ENCODE measurements at regions not wholly inside any gene's neighbourhood (a gene's known extent, or its start where the extent isn't known, plus 50 kb on each side); places are given as distances from the start of the nearest gene placed in this dataset.

DNA sequence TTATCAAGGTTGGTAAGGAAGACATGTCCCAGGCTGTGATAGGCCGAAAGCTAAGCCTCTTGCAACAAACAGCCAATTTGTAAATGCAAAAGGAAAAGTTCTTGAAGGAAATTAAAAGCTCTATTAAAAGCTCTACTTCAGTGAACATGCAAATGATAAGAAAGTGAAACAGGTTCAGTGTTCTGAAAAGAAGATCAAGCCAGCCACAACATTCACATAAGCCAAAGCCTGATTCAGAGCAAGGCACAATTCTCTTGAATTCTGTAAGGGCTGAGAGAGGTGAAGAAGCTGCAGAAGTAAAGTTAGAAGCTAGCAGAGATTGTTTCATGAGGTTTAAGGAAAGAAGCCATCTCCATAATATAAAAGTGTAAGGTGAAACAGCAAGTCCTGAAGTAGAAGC, 1259.5 kb upstream of the PIK3C3 start:
- TF ChIP-seq, protein P1, sequence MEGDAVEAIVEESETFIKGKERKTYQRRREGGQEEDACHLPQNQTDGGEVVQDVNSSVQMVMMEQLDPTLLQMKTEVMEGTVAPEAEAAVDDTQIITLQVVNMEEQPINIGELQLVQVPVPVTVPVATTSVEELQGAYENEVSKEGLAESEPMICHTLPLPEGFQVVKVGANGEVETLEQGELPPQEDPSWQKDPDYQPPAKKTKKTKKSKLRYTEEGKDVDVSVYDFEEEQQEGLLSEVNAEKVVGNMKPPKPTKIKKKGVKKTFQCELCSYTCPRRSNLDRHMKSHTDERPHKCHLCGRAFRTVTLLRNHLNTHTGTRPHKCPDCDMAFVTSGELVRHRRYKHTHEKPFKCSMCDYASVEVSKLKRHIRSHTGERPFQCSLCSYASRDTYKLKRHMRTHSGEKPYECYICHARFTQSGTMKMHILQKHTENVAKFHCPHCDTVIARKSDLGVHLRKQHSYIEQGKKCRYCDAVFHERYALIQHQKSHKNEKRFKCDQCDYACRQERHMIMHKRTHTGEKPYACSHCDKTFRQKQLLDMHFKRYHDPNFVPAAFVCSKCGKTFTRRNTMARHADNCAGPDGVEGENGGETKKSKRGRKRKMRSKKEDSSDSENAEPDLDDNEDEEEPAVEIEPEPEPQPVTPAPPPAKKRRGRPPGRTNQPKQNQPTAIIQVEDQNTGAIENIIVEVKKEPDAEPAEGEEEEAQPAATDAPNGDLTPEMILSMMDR (IDR thresholded peaks at IDR 0.05; ENCODE audit: insufficient read depth, low read length, poor library complexity, severe bottlenecking), result no peak
- DNase-seq (ENCODE audit: extremely low read depth, insufficient read length), result no peak
- Histone ChIP-seq H3K36me3 (ENCODE audit: control insufficient read depth, insufficient read depth, low read length) (no peaks in the 10 kb centered on the region), H3K4me3 (replicated peaks; ENCODE audit: low read depth, low read length) (no peak overlapping the region), H3K27me3 (replicated peaks; ENCODE audit: control insufficient read depth, insufficient read depth, low read length) (no peaks in the 10 kb centered on the region)

DNA sequence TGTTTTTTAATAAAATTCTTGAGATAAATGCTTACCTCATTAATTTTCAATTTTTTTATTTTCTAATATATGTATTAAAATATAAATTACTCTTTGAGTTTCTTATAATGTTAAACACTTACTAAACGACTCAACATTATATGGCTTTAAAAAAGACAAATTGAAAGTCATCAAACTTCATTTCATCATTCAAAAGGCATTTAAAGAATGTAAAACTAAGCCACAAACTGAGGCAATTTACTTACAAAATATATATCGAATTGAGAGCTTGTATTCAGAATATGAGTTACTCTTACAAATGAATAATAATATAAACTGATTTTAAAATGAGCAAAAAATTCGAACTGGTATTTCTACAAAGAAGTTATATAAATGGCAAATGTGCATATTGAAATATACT, 1262.2 kb upstream of the PIK3C3 start:
- DNase-seq (ENCODE audit: extremely low read depth, insufficient read length), result no peak
- TF ChIP-seq, protein P1 (IDR thresholded peaks at IDR 0.05; ENCODE audit: insufficient read depth, low read length, poor library complexity, severe bottlenecking), result no peak
- no peaks in the 10 kb centered on the region for H3K36me3 ChIP-seq (ENCODE audit: control insufficient read depth, insufficient read depth, low read length)
- H3K27me3 ChIP-seq (replicated peaks; ENCODE audit: control insufficient read depth, insufficient read depth, low read length), result no peaks in the 10 kb centered on the region
- H3K4me3 ChIP-seq (replicated peaks; ENCODE audit: low read depth, low read length), result no peak overlapping the region

DNA sequence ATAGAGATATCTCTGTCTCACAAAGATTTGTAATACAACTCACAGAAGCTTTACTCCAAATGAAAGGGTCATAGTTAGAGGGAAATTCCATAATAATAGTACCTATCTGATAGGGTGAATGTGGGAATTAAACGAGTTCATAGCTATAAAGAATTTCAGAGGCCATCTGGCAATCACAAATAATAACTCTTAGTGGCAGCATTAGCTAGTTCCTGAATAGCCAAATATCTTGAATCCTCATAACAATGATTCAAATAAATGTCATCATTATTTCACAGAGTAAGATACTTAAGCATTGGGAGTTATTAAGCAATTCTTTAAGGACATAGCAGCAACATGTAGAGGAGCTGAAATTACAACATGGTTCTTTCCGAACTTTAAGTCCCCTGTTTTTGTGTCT, 1265.0 kb upstream of the PIK3C3 start:
- no peak for DNase-seq (ENCODE audit: extremely low read depth, insufficient read length)
- Histone ChIP-seq H3K4me3 (replicated peaks; ENCODE audit: low read depth, low read length) (no peak overlapping the region), H3K27me3 (replicated peaks; ENCODE audit: control insufficient read depth, insufficient read depth, low read length) (no peaks in the 10 kb centered on the region), H3K36me3 (ENCODE audit: control insufficient read depth, insufficient read depth, low read length) (no peaks in the 10 kb centered on the region)
- TF ChIP-seq, protein P1 (IDR thresholded peaks at IDR 0.05; ENCODE audit: insufficient read depth, low read length, poor library complexity, severe bottlenecking), result no peak

DNA sequence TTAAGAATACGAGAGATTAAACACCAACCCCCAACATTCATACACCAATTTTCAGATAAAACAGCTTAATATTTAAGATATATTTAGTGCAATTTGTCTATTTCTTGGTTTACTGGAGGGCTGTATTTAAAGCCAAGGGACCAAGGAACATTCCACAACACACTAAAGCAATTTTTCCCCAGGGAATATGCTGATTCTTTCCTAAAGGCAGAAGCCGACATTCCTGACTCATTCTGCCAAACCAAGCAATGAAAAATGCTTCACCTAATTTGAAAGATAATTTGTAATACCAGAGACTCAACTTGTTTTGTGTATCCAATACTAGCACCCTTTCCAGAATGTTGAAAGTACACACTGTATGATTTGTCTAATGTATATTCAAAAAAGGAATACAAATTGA, 1267.6 kb upstream of the PIK3C3 start:
- no peaks in the 10 kb centered on the region for H3K27me3 ChIP-seq (replicated peaks; ENCODE audit: control insufficient read depth, insufficient read depth, low read length)
- TF ChIP-seq, protein P1 (IDR thresholded peaks at IDR 0.05; ENCODE audit: insufficient read depth, low read length, poor library complexity, severe bottlenecking), result no peak
- H3K36me3 ChIP-seq (ENCODE audit: control insufficient read depth, insufficient read depth, low read length), result no peaks in the 10 kb centered on the region
- no peak for DNase-seq (ENCODE audit: extremely low read depth, insufficient read length)
- H3K4me3 ChIP-seq (replicated peaks; ENCODE audit: low read depth, low read length), result no peak overlapping the region

DNA sequence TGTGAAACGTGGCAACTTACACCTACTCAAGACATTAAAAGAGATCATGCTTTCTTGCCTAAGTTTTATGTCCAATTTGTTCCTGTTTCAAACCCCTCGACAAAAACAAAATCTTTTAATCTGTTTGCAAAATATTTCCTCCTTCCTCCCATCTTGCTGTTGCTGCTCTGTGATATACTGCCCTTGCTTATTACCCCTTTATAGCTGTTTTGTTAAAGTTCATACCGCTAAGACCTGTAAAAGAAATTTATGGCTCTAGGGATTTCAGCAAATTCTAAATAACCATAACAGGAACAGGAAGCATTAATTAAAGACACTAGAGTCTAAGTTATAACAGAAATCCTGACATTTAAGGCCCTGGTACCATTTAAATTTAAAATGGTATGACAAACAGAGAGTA, 1268.2 kb upstream of the PIK3C3 start:
- no peak for DNase-seq (ENCODE audit: extremely low read depth, insufficient read length)
- Histone ChIP-seq H3K36me3 (ENCODE audit: control insufficient read depth, insufficient read depth, low read length) (no peaks in the 10 kb centered on the region), H3K4me3 (replicated peaks; ENCODE audit: low read depth, low read length) (no peak overlapping the region), H3K27me3 (replicated peaks; ENCODE audit: control insufficient read depth, insufficient read depth, low read length) (no peaks in the 10 kb centered on the region)
- TF ChIP-seq, protein P1 (IDR thresholded peaks at IDR 0.05; ENCODE audit: insufficient read depth, low read length, poor library complexity, severe bottlenecking), result no peak

DNA sequence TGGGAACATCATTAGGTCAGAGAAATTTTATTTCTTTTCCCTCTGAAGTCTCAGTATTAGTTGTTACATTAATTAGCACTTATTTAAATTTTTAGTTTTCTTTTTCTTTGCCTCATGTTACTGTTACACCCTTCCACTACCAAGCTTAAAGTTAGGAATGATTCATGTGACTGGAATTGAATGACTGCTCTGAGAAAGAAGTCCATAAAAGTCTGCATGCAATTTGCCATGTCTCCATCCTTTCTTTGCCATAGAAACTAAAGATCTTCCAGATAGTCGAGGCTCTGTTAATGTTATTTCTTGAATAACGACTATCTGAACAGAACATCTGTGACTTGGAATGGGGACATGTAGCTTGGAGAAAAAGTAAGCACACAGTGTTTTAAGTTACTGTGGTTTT, 1269.8 kb upstream of the PIK3C3 start:
- Histone ChIP-seq H3K4me3 (replicated peaks; ENCODE audit: low read depth, low read length) (no peak overlapping the region), H3K27me3 (replicated peaks; ENCODE audit: control insufficient read depth, insufficient read depth, low read length) (no peaks in the 10 kb centered on the region), H3K36me3 (ENCODE audit: control insufficient read depth, insufficient read depth, low read length) (no peaks in the 10 kb centered on the region)
- TF ChIP-seq, protein P1 (IDR thresholded peaks at IDR 0.05; ENCODE audit: insufficient read depth, low read length, poor library complexity, severe bottlenecking), result no peak
- DNase-seq (ENCODE audit: extremely low read depth, insufficient read length), result no peak

Data from GM06990 (cell line).